Neural progenitor cell (in vitro differentiated cells): ENCODE measurements at regions not wholly inside any gene's neighbourhood (a gene's known extent, or its start where the extent isn't known, plus 50 kb on each side); places are given as distances from the start of the nearest gene placed in this dataset.

ENCODE experiments used
- EZH2 ChIP-seq: fragments of 200-600 bp; sonication (generic); IDR thresholded peaks from 2 replicates; pipeline ENCODE4 v1.6.1; 2017; ENCODE audit warnings: antibody characterized with exemption, mild to moderate bottlenecking, moderate library complexity
- EZH2phosphoT487 ChIP-seq: fragments of 200-600 bp; sonication (generic); IDR thresholded peaks from 2 replicates; pipeline ENCODE4 v1.6.1; 2017; ENCODE audit warnings: antibody characterized with exemption
- TF ChIP-seq, protein P1 (sequence below): fragments of 200-600 bp; sonication (generic); IDR thresholded peaks from 2 replicates; pipeline ENCODE4 v1.5.1; 2017; ENCODE audit warnings: antibody characterized with exemption, mild to moderate bottlenecking

DNA sequence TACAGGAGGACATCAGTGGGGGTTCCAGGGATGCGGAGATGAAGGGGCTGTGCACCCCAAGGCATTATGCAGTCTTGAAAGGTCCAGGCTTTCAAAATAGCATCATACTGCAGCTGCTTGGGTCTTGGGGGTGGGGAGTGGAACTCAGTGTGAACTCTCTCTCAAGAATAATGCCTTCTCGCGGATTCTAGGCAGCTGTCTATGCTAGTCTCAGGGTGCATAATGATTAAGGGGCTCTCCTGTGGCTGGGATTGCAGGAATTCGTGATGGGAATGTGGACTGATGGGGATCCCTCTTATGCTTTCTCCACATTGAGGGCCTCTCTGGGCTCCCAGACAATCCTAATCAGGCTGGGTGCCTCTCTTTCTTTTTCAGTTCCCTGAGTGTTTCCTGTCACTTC is 172.2 kb upstream of the ARHGAP24 start:
- TF ChIP-seq, protein P1, sequence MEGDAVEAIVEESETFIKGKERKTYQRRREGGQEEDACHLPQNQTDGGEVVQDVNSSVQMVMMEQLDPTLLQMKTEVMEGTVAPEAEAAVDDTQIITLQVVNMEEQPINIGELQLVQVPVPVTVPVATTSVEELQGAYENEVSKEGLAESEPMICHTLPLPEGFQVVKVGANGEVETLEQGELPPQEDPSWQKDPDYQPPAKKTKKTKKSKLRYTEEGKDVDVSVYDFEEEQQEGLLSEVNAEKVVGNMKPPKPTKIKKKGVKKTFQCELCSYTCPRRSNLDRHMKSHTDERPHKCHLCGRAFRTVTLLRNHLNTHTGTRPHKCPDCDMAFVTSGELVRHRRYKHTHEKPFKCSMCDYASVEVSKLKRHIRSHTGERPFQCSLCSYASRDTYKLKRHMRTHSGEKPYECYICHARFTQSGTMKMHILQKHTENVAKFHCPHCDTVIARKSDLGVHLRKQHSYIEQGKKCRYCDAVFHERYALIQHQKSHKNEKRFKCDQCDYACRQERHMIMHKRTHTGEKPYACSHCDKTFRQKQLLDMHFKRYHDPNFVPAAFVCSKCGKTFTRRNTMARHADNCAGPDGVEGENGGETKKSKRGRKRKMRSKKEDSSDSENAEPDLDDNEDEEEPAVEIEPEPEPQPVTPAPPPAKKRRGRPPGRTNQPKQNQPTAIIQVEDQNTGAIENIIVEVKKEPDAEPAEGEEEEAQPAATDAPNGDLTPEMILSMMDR, result no peak
- TF ChIP-seq EZH2phosphoT487 (no peak), EZH2 (no peak)
